NCI-H526 (cell line): ENCODE measurements at regions not wholly inside any gene's neighbourhood (a gene's known extent, or its start where the extent isn't known, plus 50 kb on each side); places are given as distances from the start of the nearest gene placed in this dataset.

Experiments
- DNase-seq, 2 experiments: peaks; one replicate each; lab custom pipeline; 2025; lab: John Stamatoyannopoulos, UW

- no peak for DNase-seq
Measured at GRCh38 chr20:63087236-63087871, 80.6 kb upstream of the BHLHE23 start.

- no peak for DNase-seq
Measured at GRCh38 chr20:63086421-63087235, 79.9 kb upstream of the BHLHE23 start.

- peak in 1 of 2 experiments; percentile 38 for DNase-seq
Measured at GRCh38 chr20:63085151-63085861, 78.5 kb upstream of the BHLHE23 start.

- no peak for DNase-seq
Measured at GRCh38 chr20:63084563-63084927, 77.8 kb upstream of the BHLHE23 start.

- no peak for DNase-seq
Measured at GRCh38 chr20:63083831-63084562, 77.2 kb upstream of the BHLHE23 start.

GRCh38 chr20:63082939-63083735 is 76.4 kb upstream of the BHLHE23 start:
- DNase-seq = no peak

- no peak for DNase-seq
Measured at GRCh38 chr20:63082308-63082938, 75.7 kb upstream of the BHLHE23 start.

GRCh38 chr20:63081831-63082230 is 75.1 kb upstream of the BHLHE23 start:
- DNase-seq = no peak

- no peak for DNase-seq
Measured at GRCh38 chr20:63081351-63081750, 74.6 kb upstream of the BHLHE23 start.

GRCh38 chr20:63080811-63081210 is 74.0 kb upstream of the BHLHE23 start:
- DNase-seq = no peak

- DNase-seq = no peak
Measured at GRCh38 chr20:63080411-63080810, 73.6 kb upstream of the BHLHE23 start.

- no peak for DNase-seq
Measured at GRCh38 chr20:63079971-63080370, 73.2 kb upstream of the BHLHE23 start.

- DNase-seq = no peak
Measured at GRCh38 chr20:63077705-63078104, 70.9 kb upstream of the BHLHE23 start.

- no peak for DNase-seq
Measured at GRCh38 chr20:63076421-63076820, 69.7 kb upstream of the BHLHE23 start.

GRCh38 chr20:63074631-63075030 is 67.9 kb upstream of the BHLHE23 start:
- DNase-seq = no peak

GRCh38 chr20:63074182-63074581 is 67.4 kb upstream of the BHLHE23 start:
- DNase-seq = no peak

- DNase-seq = no peak
Measured at GRCh38 chr20:63073738-63074065, 66.9 kb upstream of the BHLHE23 start.

GRCh38 chr20:63072991-63073737 is 66.4 kb upstream of the BHLHE23 start:
- DNase-seq = peak in 1 of 2 experiments; percentile 48

- DNase-seq = no peak
Measured at GRCh38 chr20:63072231-63072791, 65.5 kb upstream of the BHLHE23 start.
